HepG2 (cell line): ENCODE measurements at regions not wholly inside any gene's neighbourhood (a gene's known extent, or its start where the extent isn't known, plus 50 kb on each side); places are given as distances from the start of the nearest gene placed in this dataset.

ENCODE experiments used
- ATAC-seq: fragments of 200-7000 bp; cut with Tn5 transposase; 3 replicates; pipeline ENCODE4 v1.9.1; 2020; ENCODE audit warnings: mild to moderate bottlenecking, moderate library complexity
- BruUV-seq: library from RNA; stranded (reverse); fragments of 400-500 nt; replicated peaks from 2 replicates; lab custom pipeline; 2021; lab: Mats Ljungman, UMichigan
- CTCF ChIA-PET: fragments of 300-600 bp; formaldehyde crosslinking; extraction: SDS; loops from one replicate; lab custom pipeline; 2021; ENCODE audit warnings: low total read pairs, inconsistent platforms, low intra/inter-chr PET ratio; lab: Yijun Ruan, JAX
- POLR2A ChIA-PET: fragments of 350-600 bp; sonication (Branson Sonifier 250); formaldehyde crosslinking; loops from one replicate; lab custom pipeline; 2020; ENCODE audit warnings: antibody characterized with exemption, inconsistent platforms; lab: Yijun Ruan, JAX
- DNase-seq: peaks from one replicate; pipeline ENCODE4 v3.0.0-alpha.2; 2015; ENCODE audit warnings: low spot score
- FAIRE-seq: peaks from 3 replicates; lab custom pipeline; 2011; peaks lifted over from hg19 to GRCh38; lab: Jason Lieb, UNC
- H2AFZ ChIP-seq: one replicate; pipeline ENCODE4 v1.6.1; 2011; ENCODE audit warnings: low read length, inconsistent platforms
- H3K27ac ChIP-seq: fragments of 300-600 bp; 3 replicates; pipeline ENCODE4 v1.8.0; 2011; ENCODE audit warnings: mixed run types, mild to moderate bottlenecking, mixed read lengths, low read length, inconsistent platforms; ENCODE audit not compliant: insufficient read depth; ENCODE audit errors: extremely low read length
- H3K27me3 ChIP-seq, 2 experiments: fragments of 200-600 bp in 1 of 2; 2 replicates in 1 of 2; 3 replicates in 1 of 2; pipeline versions ENCODE4 v1.6.0 to v1.8.0; 2011; ENCODE audit warnings: low read length in 2 of 2, mild to moderate bottlenecking in 2 of 2, moderate library complexity in 2 of 2, inconsistent platforms in 1 of 2; ENCODE audit not compliant: insufficient read depth in 2 of 2, control insufficient read depth in 1 of 2
- H3K36me3 ChIP-seq, 2 experiments: fragments of 200-600 bp in 1 of 2; replicated peaks in 1 of 2; 2 replicates in 1 of 2; 3 replicates in 1 of 2; pipeline versions ENCODE4 v1.5.1 to v1.8.0; 2011; ENCODE audit warnings: low read length in 2 of 2, inconsistent platforms in 1 of 2; ENCODE audit not compliant: insufficient read depth in 2 of 2, control insufficient read depth in 1 of 2
- H3K4me1 ChIP-seq: 2 replicates; pipeline ENCODE4 v1.5.1; 2012; ENCODE audit warnings: low read length, inconsistent platforms; ENCODE audit not compliant: insufficient read depth
- H3K4me2 ChIP-seq: 2 replicates; pipeline ENCODE4 v1.6.0; 2011; ENCODE audit warnings: low read depth, low read length, inconsistent platforms
- H3K4me3 ChIP-seq, 3 experiments: fragments of 200-600 bp in 1 of 3; sonication (generic), shearing (Covaris generic) in 1 of 3; replicated peaks in 1 of 3; 2 replicates each; pipeline ENCODE4 v1.5.1; 2011 to 2016; ENCODE audit warnings: low read length in 3 of 3, inconsistent platforms in 2 of 3, low read depth in 2 of 3, mild to moderate bottlenecking in 2 of 3, control low read depth in 1 of 3, mixed read lengths in 1 of 3; ENCODE audit not compliant: insufficient read depth in 1 of 3
- H3K79me2 ChIP-seq: one replicate; pipeline ENCODE4 v1.6.1; 2011; ENCODE audit warnings: low read length, inconsistent platforms; ENCODE audit not compliant: insufficient read depth
- H3K9ac ChIP-seq: 2 replicates; pipeline ENCODE4 v1.6.0; 2011; ENCODE audit warnings: mild to moderate bottlenecking, low read depth, low read length, inconsistent platforms; ENCODE audit not compliant: insufficient read depth
- H3K9me3 ChIP-seq: 2 replicates; pipeline ENCODE4 v1.5.1; 2012; ENCODE audit warnings: mild to moderate bottlenecking, low read length
- H4K20me1 ChIP-seq: 2 replicates; pipeline ENCODE4 v1.6.0; 2011; ENCODE audit warnings: inconsistent platforms, mild to moderate bottlenecking, low read length, moderate library complexity; ENCODE audit not compliant: insufficient read depth
- GTF3A ChIP-seq: sonication (generic); formaldehyde crosslinking; conservative IDR thresholded peaks from 2 replicates; pipeline ENCODE4 v1.4.0; 2020; ENCODE audit warnings: mild to moderate bottlenecking, missing genetic modification reagents
- HDAC1 ChIP-seq: sonication (generic); formaldehyde crosslinking; IDR thresholded peaks from 2 replicates; pipeline ENCODE4 v1.5.1; 2020; ENCODE audit warnings: mild to moderate bottlenecking, missing genetic modification reagents
- HNF4A ChIP-seq: sonication (generic); formaldehyde crosslinking; IDR thresholded peaks from 2 replicates; pipeline ENCODE4 v1.4.0; 2020; ENCODE audit warnings: missing genetic modification reagents
- KDM3A ChIP-seq: IDR thresholded peaks from 2 replicates; pipeline ENCODE4 v1.6.1; 2018; ENCODE audit warnings: low read depth, missing compliant biosample characterization
- PHF21A ChIP-seq: sonication (generic); formaldehyde crosslinking; IDR thresholded peaks from 2 replicates; pipeline ENCODE4 v1.5.0; 2020; ENCODE audit warnings: mild to moderate bottlenecking, missing genetic modification reagents
- PREB ChIP-seq: sonication (generic); formaldehyde crosslinking; IDR thresholded peaks from 2 replicates; pipeline ENCODE4 v1.4.0; 2020; ENCODE audit warnings: missing genetic modification reagents
- RCOR2 ChIP-seq: IDR thresholded peaks from 2 replicates; pipeline ENCODE4 v1.6.1; 2016; ENCODE audit warnings: missing biosample characterization, missing genetic modification reagents
- RFXANK ChIP-seq: IDR thresholded peaks from 2 replicates; pipeline ENCODE4 v1.6.1; 2016
- SP4 ChIP-seq: sonication (generic); formaldehyde crosslinking; IDR thresholded peaks from 2 replicates; pipeline ENCODE4 v1.8.1; 2023; ENCODE audit warnings: mild to moderate bottlenecking, missing genetic modification reagents
- ZFX ChIP-seq: sonication (generic); formaldehyde crosslinking; IDR thresholded peaks from 2 replicates; pipeline ENCODE4 v1.4.0; 2020; ENCODE audit warnings: mild to moderate bottlenecking, low read depth, missing genetic modification reagents, moderate library complexity
- ZNF383 ChIP-seq: sonication (generic); formaldehyde crosslinking; IDR thresholded peaks from 2 replicates; pipeline ENCODE4 v1.4.0; 2020; ENCODE audit warnings: missing genetic modification reagents, mild to moderate bottlenecking, borderline replicate concordance
- ZNF597 ChIP-seq: sonication (generic); formaldehyde crosslinking; IDR thresholded peaks from 2 replicates; pipeline ENCODE4 v1.5.0; 2020; ENCODE audit warnings: missing genetic modification reagents
- WGBS: methylation state at CpG from one replicate; pipeline ENCODE4 v1.1.6; 2017; ENCODE audit warnings: low lambda C conversion rate; 5-methylcytosine and 5-hydroxymethylcytosine counted together
- in situ Hi-C: cut with HindIII; loops from 2 replicates; pipeline ENCODE4 v1.10.0; 2017; ENCODE audit warnings: low pct_unique_long_range_greater_than_20kb; ENCODE audit not compliant: extremely low pct_ligation_motif_present
- intact Hi-C: fragments of 100-400 bp; cut with micrococcal nuclease; formaldehyde crosslinking; loops from one replicate; pipeline ENCODE4 v1.10.0; 2022; ENCODE audit not compliant: unreplicated experiment

GRCh38 chr3:152192936-152193672 lies 75.6 kb upstream of the MBNL1 start (continued):
- TF ChIP-seq PREB (CRISPR knock-in tag), result no peak

- Histone ChIP-seq H3K9me3 (no peaks in the 10 kb centered on the region), H4K20me1 (no peaks in the 10 kb centered on the region), H3K4me2 (peak overlapping the region; percentile 52), H3K36me3 (no peaks in the 10 kb centered on the region), H3K4me1 (0 out of 2 replicates have a peak, but pooled peaks cover 12% of the 10 kb centered on the region), H3K27ac (no peak overlapping the region), H2AFZ (peak overlapping the region; percentile 4)
- intact Hi-C loops, result loop anchor here (2.0 kb wide), 1 partner anchor 107 kb away; no protein-coding TSS in a partner anchor
- FAIRE-seq (no peak), ATAC-seq (peak; percentile 54), DNase-seq (no peak)
- in situ Hi-C loops, result no loop called here
- WGBS, result 56% methylated on average over 16 of the region's 16 CpGs
- POLR2A ChIA-PET, result no interaction called here
- no peak for TF ChIP-seq ZNF597 (CRISPR knock-in tag)
- no peak for TF ChIP-seq HNF4A (CRISPR knock-in tag)
- no peak for TF ChIP-seq KDM3A (CRISPR knock-in tag)
- no peak for TF ChIP-seq PHF21A
- TF ChIP-seq ZNF383 (CRISPR knock-in tag), result no peak
- no peak for TF ChIP-seq HDAC1
- no peak for TF ChIP-seq GTF3A (CRISPR knock-in tag)
- no peak for TF ChIP-seq RCOR2 (CRISPR knock-in tag)
- TF ChIP-seq RFXANK (CRISPR knock-in tag), result no peak
- no peak for TF ChIP-seq ZFX
- TF ChIP-seq SP4, result no peak
- TF ChIP-seq, all 625 proteins: peak for 0
- CTCF ChIA-PET, result no interaction called here
- no TSS peak for BruUV-seq
- no peaks in the 10 kb centered on the region for H3K27me3 ChIP-seq
- H3K79me2 ChIP-seq, result no peaks in the 10 kb centered on the region
- peak overlapping the region; percentile 25 to 55 (median 46); a peak in 5 of 6 replicates for H3K4me3 ChIP-seq
- peak overlapping the region; percentile 2; the same call in 1 of the 2 replicates for H3K9ac ChIP-seq
Measured at GRCh38 chr3:152193673-152194267, 75.0 kb upstream of the MBNL1 start.
